ENCODE measurements at regions not wholly inside any gene's neighbourhood (a gene's known extent, or its start where the extent isn't known, plus 50 kb on each side); places are given as distances from the start of the nearest gene placed in this dataset.

DNA sequence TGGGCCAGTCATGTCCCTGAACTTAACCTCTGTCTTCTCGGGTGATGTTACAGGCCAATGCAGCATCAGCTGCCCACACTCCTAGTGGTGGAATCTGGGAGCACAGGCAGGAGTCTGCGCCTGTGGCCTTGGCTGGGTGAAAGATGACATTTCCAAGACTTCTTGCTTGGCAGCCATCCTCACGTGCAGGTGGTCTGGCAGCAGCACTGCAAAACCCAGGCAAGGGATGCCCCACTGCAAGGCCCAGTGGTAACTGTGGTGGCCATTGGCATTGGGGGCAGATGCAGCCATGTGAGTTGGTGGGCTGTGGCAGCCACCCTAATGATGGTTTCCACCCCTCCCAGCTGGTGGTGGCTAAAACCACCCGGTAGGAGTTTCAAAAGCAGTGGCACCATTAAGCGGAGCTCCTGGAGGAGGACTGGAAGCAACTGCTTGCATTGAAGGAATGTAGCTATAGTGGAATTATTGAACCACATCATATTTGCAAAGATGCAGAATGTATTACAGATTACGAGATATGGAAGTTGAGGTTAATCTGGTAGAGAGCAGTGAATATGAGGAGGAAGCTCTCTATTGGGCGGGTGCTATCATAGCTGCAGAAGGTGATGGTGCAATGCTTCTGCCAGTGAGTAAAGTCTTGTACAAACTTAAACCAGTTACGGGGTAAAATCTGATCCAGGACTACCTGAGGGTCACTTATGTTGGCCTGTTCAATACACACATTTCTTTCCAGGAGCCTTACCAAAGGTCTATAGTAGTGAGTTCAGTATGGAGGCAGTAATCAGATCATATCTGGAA, 120.7 kb upstream of the TOP3B start:
- Histone ChIP-seq H2BK120ac (ENCODE audit: insufficient read depth, low read length, poor library complexity) (no peak overlapping the region), H3K4me3 (ENCODE audit: low read depth, low read length) (no peak overlapping the region), H2BK12ac (ENCODE audit: low read length) (no peak overlapping the region), H3K36me3 (ENCODE audit: control insufficient read depth in 1 of 2, insufficient read depth in 2 of 2, low read length in 2 of 2) (no peaks in the 10 kb centered on the region), H3K27me3 (ENCODE audit: insufficient read depth, low read length) (no peaks in the 10 kb centered on the region), H2BK5ac (ENCODE audit: low read depth, low read length, poor library complexity) (no peak overlapping the region), H4K91ac (ENCODE audit: low read depth, low read length) (no peak overlapping the region), H3K23ac (ENCODE audit: low read length) (no peak overlapping the region), H3K27ac (ENCODE audit: low read depth, low read length) (no peak overlapping the region), H3K18ac (ENCODE audit: low read length) (no peak overlapping the region), H3K4ac (ENCODE audit: low read depth, low read length) (no peak overlapping the region), H3K9me3 (ENCODE audit: insufficient read depth, low read depth, low read length) (peaks cover 4% of the 10 kb centered on the region), H4K8ac (ENCODE audit: low read depth, low read length) (no peak overlapping the region), H4K12ac (ENCODE audit: low read depth, low read length) (no peak overlapping the region), H2AFZ (ENCODE audit: insufficient read depth, low read length, poor library complexity) (no peak overlapping the region), H2AK5ac (ENCODE audit: low read length) (no peak overlapping the region), H3K4me1 (ENCODE audit: control insufficient read depth in 1 of 2, insufficient read depth in 2 of 2, low read length in 2 of 2) (no peaks in the 10 kb centered on the region), H3K9ac (ENCODE audit: low read length) (no peak overlapping the region), H3K79me2 (ENCODE audit: control insufficient read depth, insufficient read depth, low read length, poor library complexity) (no peaks in the 10 kb centered on the region), H3K79me1 (ENCODE audit: low read length) (no peaks in the 10 kb centered on the region), H3K14ac (ENCODE audit: low read length) (no peak overlapping the region), H3K4me2 (ENCODE audit: low read length) (no peak overlapping the region)
- no CpG with 5 or more reads among the region's 8 CpGs for WGBS (ENCODE audit: extremely low coverage, insufficient coverage, insufficient read length)
- DNase-seq, result peak; percentile 19 to 53

DNA sequence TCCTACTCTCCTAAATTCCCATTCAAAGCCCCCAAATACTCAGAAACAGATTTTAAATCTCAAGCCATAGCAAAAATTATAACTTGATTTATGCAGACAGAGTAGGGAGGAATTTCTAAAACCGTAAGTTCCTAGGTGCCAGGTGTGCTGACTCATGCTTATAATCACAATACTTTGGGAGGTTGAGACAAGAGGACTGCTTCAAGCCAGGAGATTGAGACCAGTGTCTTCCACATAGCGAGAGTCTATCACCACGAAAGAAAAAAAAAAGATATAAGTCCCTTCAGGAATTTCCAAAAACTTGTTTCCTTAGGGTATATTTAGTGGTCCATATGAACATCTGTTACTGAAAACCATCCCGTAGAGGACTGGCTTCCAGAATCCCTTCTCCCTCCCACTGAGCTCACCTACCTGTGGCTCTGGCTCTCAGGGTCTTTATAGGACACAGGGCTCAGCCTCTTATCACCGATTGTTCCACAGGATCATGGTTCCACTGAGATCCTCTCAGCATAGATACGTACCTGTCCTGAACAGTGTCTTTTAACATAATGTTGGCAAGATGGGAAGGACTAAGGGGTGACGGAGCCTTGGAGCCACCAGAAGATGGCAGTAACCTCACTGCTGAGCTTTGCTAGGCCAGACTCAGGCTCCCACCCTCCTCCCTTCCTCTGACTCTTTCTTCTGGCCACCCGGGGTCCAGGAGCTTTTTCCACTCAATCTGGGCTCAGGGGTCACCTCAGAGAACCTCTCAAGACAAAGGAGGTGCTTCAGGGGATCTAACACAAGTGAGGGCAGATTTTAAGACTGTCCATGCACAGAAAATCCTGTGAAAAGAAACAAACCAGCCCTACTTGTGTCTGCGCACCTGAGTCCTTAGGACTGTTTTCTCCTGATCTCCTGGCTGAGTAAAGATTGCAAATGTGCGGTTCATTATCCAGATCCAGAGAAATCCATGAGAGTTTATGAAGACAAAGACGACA, 117.5 kb upstream of the TOP3B start:
- Histone ChIP-seq H3K23ac (ENCODE audit: low read length) (no peak overlapping the region), H4K12ac (ENCODE audit: low read depth, low read length) (no peak overlapping the region), H2BK12ac (ENCODE audit: low read length) (no peak overlapping the region), H3K14ac (ENCODE audit: low read length) (no peak overlapping the region), H2AK5ac (ENCODE audit: low read length) (no peak overlapping the region), H2AFZ (ENCODE audit: insufficient read depth, low read length, poor library complexity) (no peak overlapping the region), H3K9me3 (ENCODE audit: insufficient read depth, low read depth, low read length) (peaks cover 4% of the 10 kb centered on the region), H2BK5ac (ENCODE audit: low read depth, low read length, poor library complexity) (no peak overlapping the region), H3K4ac (ENCODE audit: low read depth, low read length) (no peak overlapping the region), H4K8ac (ENCODE audit: low read depth, low read length) (no peak overlapping the region), H3K79me1 (ENCODE audit: low read length) (no peaks in the 10 kb centered on the region), H3K4me3 (ENCODE audit: low read depth, low read length) (no peak overlapping the region), H4K91ac (ENCODE audit: low read depth, low read length) (no peak overlapping the region), H3K4me2 (ENCODE audit: low read length) (no peak overlapping the region), H3K79me2 (ENCODE audit: control insufficient read depth, insufficient read depth, low read length, poor library complexity) (no peaks in the 10 kb centered on the region), H3K27me3 (ENCODE audit: insufficient read depth, low read length) (no peaks in the 10 kb centered on the region), H3K27ac (ENCODE audit: low read depth, low read length) (no peak overlapping the region), H3K18ac (ENCODE audit: low read length) (no peak overlapping the region), H3K9ac (ENCODE audit: low read length) (no peak overlapping the region), H3K4me1 (ENCODE audit: control insufficient read depth in 1 of 2, insufficient read depth in 2 of 2, low read length in 2 of 2) (no peaks in the 10 kb centered on the region), H3K36me3 (ENCODE audit: control insufficient read depth in 1 of 2, insufficient read depth in 2 of 2, low read length in 2 of 2) (no peaks in the 10 kb centered on the region), H2BK120ac (ENCODE audit: insufficient read depth, low read length, poor library complexity) (no peak overlapping the region)
- no CpG with 5 or more reads among the region's 11 CpGs for WGBS (ENCODE audit: extremely low coverage, insufficient coverage, insufficient read length)
- no peak for DNase-seq

DNA sequence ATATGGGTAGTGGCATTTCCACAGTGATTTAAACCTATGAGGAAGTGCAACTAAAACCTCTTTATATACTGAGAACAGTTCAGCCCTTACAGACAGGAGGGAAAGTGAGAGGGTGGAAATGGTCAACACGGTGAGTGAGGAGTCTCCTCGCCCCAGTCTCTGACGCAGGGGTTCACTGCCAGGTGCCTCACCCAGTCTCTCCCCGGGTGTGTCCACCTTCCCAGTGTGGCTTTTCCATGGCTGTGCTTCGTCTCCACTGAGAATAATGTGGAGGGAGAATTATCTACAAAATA, 116.6 kb upstream of the TOP3B start:
- Histone ChIP-seq H3K4ac (ENCODE audit: low read depth, low read length) (no peak overlapping the region), H3K4me2 (ENCODE audit: low read length) (no peak overlapping the region), H4K12ac (ENCODE audit: low read depth, low read length) (no peak overlapping the region), H3K4me1 (ENCODE audit: control insufficient read depth in 1 of 2, insufficient read depth in 2 of 2, low read length in 2 of 2) (no peaks in the 10 kb centered on the region), H2AK5ac (ENCODE audit: low read length) (no peak overlapping the region), H2BK12ac (ENCODE audit: low read length) (no peak overlapping the region), H3K14ac (ENCODE audit: low read length) (no peak overlapping the region), H4K91ac (ENCODE audit: low read depth, low read length) (no peak overlapping the region), H3K18ac (ENCODE audit: low read length) (no peak overlapping the region), H3K9me3 (ENCODE audit: insufficient read depth, low read depth, low read length) (peaks cover 4% of the 10 kb centered on the region), H2BK5ac (ENCODE audit: low read depth, low read length, poor library complexity) (no peak overlapping the region), H3K27me3 (ENCODE audit: insufficient read depth, low read length) (peaks cover 4% of the 10 kb centered on the region), H3K9ac (ENCODE audit: low read length) (no peak overlapping the region), H3K79me2 (ENCODE audit: control insufficient read depth, insufficient read depth, low read length, poor library complexity) (no peaks in the 10 kb centered on the region), H3K36me3 (ENCODE audit: control insufficient read depth in 1 of 2, insufficient read depth in 2 of 2, low read length in 2 of 2) (no peaks in the 10 kb centered on the region), H3K23ac (ENCODE audit: low read length) (no peak overlapping the region), H3K27ac (ENCODE audit: low read depth, low read length) (no peak overlapping the region), H4K8ac (ENCODE audit: low read depth, low read length) (no peak overlapping the region), H3K79me1 (ENCODE audit: low read length) (no peaks in the 10 kb centered on the region), H3K4me3 (ENCODE audit: low read depth, low read length) (no peak overlapping the region), H2AFZ (ENCODE audit: insufficient read depth, low read length, poor library complexity) (no peak overlapping the region), H2BK120ac (ENCODE audit: insufficient read depth, low read length, poor library complexity) (no peak overlapping the region)
- DNase-seq, result no peak
- WGBS (ENCODE audit: extremely low coverage, insufficient coverage, insufficient read length), result no CpG with 5 or more reads among the region's 5 CpGs

DNA sequence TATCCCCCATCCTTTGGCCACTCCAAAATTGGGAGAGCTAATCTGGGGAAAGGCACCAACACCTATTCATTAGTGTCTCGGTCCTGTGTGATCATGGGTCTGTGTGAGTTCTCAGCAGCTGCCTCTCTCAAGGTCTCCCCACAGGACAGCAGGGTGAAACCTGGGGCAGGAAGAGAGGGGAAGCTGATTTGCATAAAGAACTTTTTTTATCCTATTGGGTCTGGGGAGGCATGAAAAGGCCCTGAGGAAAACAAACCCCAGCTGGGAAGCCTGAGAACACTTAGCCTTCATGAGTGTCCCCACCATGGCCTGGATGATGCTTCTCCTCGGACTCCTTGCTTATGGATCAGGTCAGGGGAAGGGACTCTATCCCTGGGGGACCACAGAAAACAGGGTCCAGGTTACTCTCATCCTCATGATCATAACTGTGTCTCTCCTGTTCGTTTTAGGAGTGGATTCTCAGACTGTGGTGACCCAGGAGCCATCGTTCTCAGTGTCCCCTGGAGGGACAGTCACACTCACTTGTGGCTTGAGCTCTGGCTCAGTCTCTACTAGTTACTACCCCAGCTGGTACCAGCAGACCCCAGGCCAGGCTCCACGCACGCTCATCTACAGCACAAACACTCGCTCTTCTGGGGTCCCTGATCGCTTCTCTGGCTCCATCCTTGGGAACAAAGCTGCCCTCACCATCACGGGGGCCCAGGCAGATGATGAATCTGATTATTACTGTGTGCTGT, 116.0 kb upstream of the TOP3B start:
- Histone ChIP-seq H2AFZ (ENCODE audit: insufficient read depth, low read length, poor library complexity) (no peak overlapping the region), H3K79me1 (ENCODE audit: low read length) (no peaks in the 10 kb centered on the region), H4K91ac (ENCODE audit: low read depth, low read length) (no peak overlapping the region), H3K4me2 (ENCODE audit: low read length) (no peak overlapping the region), H3K9me3 (ENCODE audit: insufficient read depth, low read depth, low read length) (peaks cover 4% of the 10 kb centered on the region), H4K8ac (ENCODE audit: low read depth, low read length) (no peak overlapping the region), H3K27ac (ENCODE audit: low read depth, low read length) (no peak overlapping the region), H4K12ac (ENCODE audit: low read depth, low read length) (no peak overlapping the region), H3K4me3 (ENCODE audit: low read depth, low read length) (no peak overlapping the region), H3K18ac (ENCODE audit: low read length) (no peak overlapping the region), H3K27me3 (ENCODE audit: insufficient read depth, low read length) (peaks cover 4% of the 10 kb centered on the region), H3K4me1 (ENCODE audit: control insufficient read depth in 1 of 2, insufficient read depth in 2 of 2, low read length in 2 of 2) (no peaks in the 10 kb centered on the region), H3K14ac (ENCODE audit: low read length) (no peak overlapping the region), H2BK120ac (ENCODE audit: insufficient read depth, low read length, poor library complexity) (no peak overlapping the region), H2BK12ac (ENCODE audit: low read length) (no peak overlapping the region), H3K4ac (ENCODE audit: low read depth, low read length) (no peak overlapping the region), H3K9ac (ENCODE audit: low read length) (no peak overlapping the region), H3K23ac (ENCODE audit: low read length) (no peak overlapping the region), H2BK5ac (ENCODE audit: low read depth, low read length, poor library complexity) (no peak overlapping the region), H3K36me3 (ENCODE audit: control insufficient read depth in 1 of 2, insufficient read depth in 2 of 2, low read length in 2 of 2) (no peaks in the 10 kb centered on the region), H2AK5ac (ENCODE audit: low read length) (no peak overlapping the region), H3K79me2 (ENCODE audit: control insufficient read depth, insufficient read depth, low read length, poor library complexity) (no peaks in the 10 kb centered on the region)
- no CpG with 5 or more reads among the region's 9 CpGs for WGBS (ENCODE audit: extremely low coverage, insufficient coverage, insufficient read length)
- no peak for DNase-seq

All from trophoblast cell (in vitro differentiated cells and primary cell).